ENCODE measurements at regions not wholly inside any gene's neighbourhood (a gene's known extent, or its start where the extent isn't known, plus 50 kb on each side); places are given as distances from the start of the nearest gene placed in this dataset.

GRCh38 chr1:56401191-56401590 is 178.2 kb downstream of the PLPP3 start:
- TF ChIP-seq BHLHE40 (IDR thresholded peaks at IDR 0.05; ENCODE audit: low read depth, low read length) (no peak), MAX (IDR thresholded peaks at IDR 0.05) (no peak), RNF2 (IDR thresholded peaks at IDR 0.05; ENCODE audit: borderline replicate concordance, low read depth) (no peak)
- TF ChIP-seq, protein P1, sequence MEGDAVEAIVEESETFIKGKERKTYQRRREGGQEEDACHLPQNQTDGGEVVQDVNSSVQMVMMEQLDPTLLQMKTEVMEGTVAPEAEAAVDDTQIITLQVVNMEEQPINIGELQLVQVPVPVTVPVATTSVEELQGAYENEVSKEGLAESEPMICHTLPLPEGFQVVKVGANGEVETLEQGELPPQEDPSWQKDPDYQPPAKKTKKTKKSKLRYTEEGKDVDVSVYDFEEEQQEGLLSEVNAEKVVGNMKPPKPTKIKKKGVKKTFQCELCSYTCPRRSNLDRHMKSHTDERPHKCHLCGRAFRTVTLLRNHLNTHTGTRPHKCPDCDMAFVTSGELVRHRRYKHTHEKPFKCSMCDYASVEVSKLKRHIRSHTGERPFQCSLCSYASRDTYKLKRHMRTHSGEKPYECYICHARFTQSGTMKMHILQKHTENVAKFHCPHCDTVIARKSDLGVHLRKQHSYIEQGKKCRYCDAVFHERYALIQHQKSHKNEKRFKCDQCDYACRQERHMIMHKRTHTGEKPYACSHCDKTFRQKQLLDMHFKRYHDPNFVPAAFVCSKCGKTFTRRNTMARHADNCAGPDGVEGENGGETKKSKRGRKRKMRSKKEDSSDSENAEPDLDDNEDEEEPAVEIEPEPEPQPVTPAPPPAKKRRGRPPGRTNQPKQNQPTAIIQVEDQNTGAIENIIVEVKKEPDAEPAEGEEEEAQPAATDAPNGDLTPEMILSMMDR (IDR thresholded peaks at IDR 0.05): no peak
